Aorta (tissue), 5 donors: ENCODE measurements at regions not wholly inside any gene's neighbourhood (a gene's known extent, or its start where the extent isn't known, plus 50 kb on each side); places are given as distances from the start of the nearest gene placed in this dataset.

Experiments used
- ATAC-seq: fragments of 200-7000 bp; cut with Tn5 transposase; one replicate; pipeline ENCODE4 v1.9.1; 2022; ENCODE audit warnings: moderate library complexity; ENCODE audit not compliant: low FRiP score
- DNase-seq, 2 donors: peaks; one replicate each; pipeline ENCODE4 v3.0.0-alpha.2; 2020
- H3K27ac ChIP-seq, 2 donors: one replicate each; pipeline ENCODE4 v1.5.1; 2013; ENCODE audit warnings: low read length in 2 of 2, mild to moderate bottlenecking in 2 of 2, moderate library complexity in 2 of 2, control low read depth in 1 of 2, inconsistent platforms in 1 of 2, low read depth in 1 of 2
- H3K27me3 ChIP-seq, 2 donors: one replicate each; pipeline ENCODE4 v1.6.1; 2013; ENCODE audit warnings: control low read depth in 1 of 2, low read length in 1 of 2, mild to moderate bottlenecking in 1 of 2, moderate library complexity in 1 of 2; ENCODE audit not compliant: insufficient read depth in 2 of 2, control insufficient read depth in 1 of 2
- H3K36me3 ChIP-seq, 2 donors: one replicate each; pipeline ENCODE4 v1.6.1; 2013; ENCODE audit warnings: control low read depth in 1 of 2, low read length in 1 of 2, mild to moderate bottlenecking in 1 of 2; ENCODE audit not compliant: insufficient read depth in 2 of 2, control insufficient read depth in 1 of 2
- H3K4me1 ChIP-seq, 2 donors: one replicate each; pipeline ENCODE4 v1.6.1; 2013; ENCODE audit warnings: low read length in 2 of 2, control low read depth in 1 of 2, mild to moderate bottlenecking in 1 of 2, moderate library complexity in 1 of 2; ENCODE audit not compliant: insufficient read depth in 2 of 2, control insufficient read depth in 1 of 2
- H3K4me3 ChIP-seq, 2 donors: one replicate each; pipeline ENCODE4 v1.5.1; 2013; ENCODE audit warnings: low read length in 2 of 2, control low read depth in 1 of 2, mild to moderate bottlenecking in 1 of 2
- H3K9me3 ChIP-seq: one replicate; pipeline ENCODE4 v1.6.1; 2013; ENCODE audit warnings: mild to moderate bottlenecking, low read length; ENCODE audit not compliant: control insufficient read depth
- whole genome bisulfite sequencing, 2 donors: extraction: QIAGEN DNeasy Blood & Tissue Kit; methylation state at CpG; one replicate each; pipeline ENCODE4 v1.1.7; 2013; 5-methylcytosine and 5-hydroxymethylcytosine counted together
- intact Hi-C, 2 donors: fragments of 100-400 bp; cut with DNase I; formaldehyde crosslinking; loops; one replicate each; pipeline versions ENCODE4 v1.14.2 to v1.15.0; 2022
- donor health status: healthy with polysubstance abuse.
- donor health status: Bipolar disorder and iron deficiency.
- donor health status: DM: no; HTN: no; CAD: no.
- donor health status: DM: no; HTN: no; CAD: no.
- donor health status: DM: yes; HTN: yes; CAD: no.

- no peaks in the 10 kb centered on the region for H3K36me3 ChIP-seq
- no peaks in the 10 kb centered on the region for H3K9me3 ChIP-seq
- intact Hi-C loops: no loop called here
- H3K4me1 ChIP-seq: no peaks in the 10 kb centered on the region
- DNase-seq (no peak), ATAC-seq (no peak)
- no peak overlapping the region for H3K4me3 ChIP-seq
- no peak overlapping the region for H3K27ac ChIP-seq
- WGBS, 2 donors: 87 to 91% methylated on average over 1 of the region's 1 CpG
- H3K27me3 ChIP-seq: no peaks in the 10 kb centered on the region
These were observed 56.2 kb upstream of the SLC2A13 start for GRCh38 chr12:40162033-40162432.

DNA sequence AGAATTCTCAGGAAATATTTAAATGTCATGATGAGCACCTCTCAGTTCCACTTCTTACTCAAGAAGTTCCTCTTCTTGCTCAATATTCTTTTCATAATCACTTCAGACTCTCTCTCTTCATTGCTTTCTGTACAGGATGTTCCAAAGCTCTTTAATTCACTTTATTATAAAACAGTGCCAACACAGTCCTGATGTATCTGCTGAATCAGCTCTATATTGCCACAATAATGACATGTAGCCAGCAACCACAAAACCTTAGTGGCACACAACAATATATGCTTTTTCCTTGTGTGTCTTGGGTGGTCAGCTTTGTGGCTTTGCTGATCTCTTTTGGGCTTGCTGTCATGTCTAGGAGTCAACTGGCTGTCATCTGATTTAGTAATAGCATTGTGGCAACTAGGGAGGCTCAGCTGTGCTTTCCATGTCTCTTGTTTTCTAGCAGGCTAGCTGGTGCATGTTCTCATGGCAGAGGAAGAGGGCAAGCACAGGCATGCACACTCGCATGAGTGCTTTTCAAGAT lies 52.8 kb upstream of the SLC2A13 start:
- intact Hi-C loops: no loop called here
- ATAC-seq (peak; percentile 46), DNase-seq (no peak)
- Histone ChIP-seq H3K36me3 (no peaks in the 10 kb centered on the region), H3K4me1 (no peaks in the 10 kb centered on the region), H3K9me3 (no peaks in the 10 kb centered on the region), H3K4me3 (no peak overlapping the region), H3K27me3 (no peaks in the 10 kb centered on the region), H3K27ac (no peak overlapping the region)
- WGBS, 2 donors: 88 to 91% methylated on average over 1 of the region's 1 CpG

DNA sequence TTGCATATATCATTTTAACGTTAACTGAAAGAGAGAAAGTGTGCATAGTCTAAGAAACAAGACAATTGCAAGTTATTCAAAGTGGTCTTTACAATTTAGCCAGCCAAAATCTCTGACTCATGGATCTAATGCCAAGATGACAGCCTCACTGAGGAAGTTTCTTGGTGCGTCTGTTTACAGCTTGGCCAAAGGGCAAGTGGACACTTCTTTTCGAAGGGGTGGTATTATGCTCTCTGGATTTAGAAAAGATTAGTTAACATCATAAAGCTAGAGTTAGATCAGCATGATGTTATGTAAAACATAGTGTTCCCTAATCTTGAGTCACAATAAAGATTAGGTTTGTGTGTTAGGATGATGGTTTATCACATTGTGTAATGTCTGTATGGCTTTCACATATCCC lies 51.5 kb upstream of the SLC2A13 start:
- Histone ChIP-seq H3K9me3 (no peaks in the 10 kb centered on the region), H3K4me1 (no peaks in the 10 kb centered on the region), H3K27ac (no peak overlapping the region), H3K36me3 (no peaks in the 10 kb centered on the region), H3K4me3 (no peak overlapping the region), H3K27me3 (no peaks in the 10 kb centered on the region)
- no peak for DNase-seq
- WGBS, 2 donors: 76 to 77% methylated on average over 3 of the region's 3 CpGs
- no peak for ATAC-seq
- intact Hi-C loops: no loop called here

- no peak for DNase-seq
- ATAC-seq: no peak
- Histone ChIP-seq H3K27ac (no peak overlapping the region), H3K4me1 (no peaks in the 10 kb centered on the region), H3K9me3 (no peaks in the 10 kb centered on the region), H3K27me3 (no peaks in the 10 kb centered on the region), H3K36me3 (no peaks in the 10 kb centered on the region), H3K4me3 (no peak overlapping the region)
- 43 to 51% methylated on average over 5 of the region's 5 CpGs for WGBS, 2 donors
- intact Hi-C loops: no loop called here
These were observed 50.3 kb upstream of the SLC2A13 start for GRCh38 chr12:40156021-40156764.
